ENCODE measurements at regions not wholly inside any gene's neighbourhood (a gene's known extent, or its start where the extent isn't known, plus 50 kb on each side); places are given as distances from the start of the nearest gene placed in this dataset.

DNA sequence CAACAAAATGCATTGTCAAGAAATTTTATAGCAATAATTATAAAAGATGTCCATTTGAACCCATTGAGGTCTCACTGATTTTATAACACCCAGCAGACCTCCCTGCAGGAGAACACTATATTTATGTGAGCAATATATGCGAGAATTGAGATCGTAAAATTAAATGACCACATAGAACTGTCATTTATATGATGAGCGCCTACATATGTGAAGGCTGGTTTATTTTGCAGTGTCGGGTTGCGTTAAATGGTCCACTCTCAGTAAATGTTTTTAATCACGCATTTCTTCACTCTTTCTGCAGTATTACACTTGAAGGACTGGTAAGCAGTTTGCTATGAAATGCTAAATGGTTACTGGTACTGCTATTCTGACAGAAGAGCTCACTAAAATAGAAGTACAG, 408.5 kb upstream of the AGTR1 start:
- peaks cover 1% of the 10 kb centered on the region for H3K36me3 Mint-ChIP-seq
- ATAC-seq (ENCODE audit: low read depth) (no peak), DNase-seq (no peak)
- POLR2A ChIA-PET = no interaction called here
- H3K4me3 Mint-ChIP-seq = no peak overlapping the region
- H3K27ac Mint-ChIP-seq = no peak overlapping the region
- H3K9me3 Mint-ChIP-seq = peaks cover 1% of the 10 kb centered on the region
- peaks cover 9% of the 10 kb centered on the region for H3K27me3 Mint-ChIP-seq
- H3K4me1 Mint-ChIP-seq = no peaks in the 10 kb centered on the region

GRCh38 chr3:148297013-148297412, 400.7 kb upstream of the AGTR1 start:
- H3K27me3 Mint-ChIP-seq = peaks cover 3% of the 10 kb centered on the region
- peaks cover 4% of the 10 kb centered on the region for H3K9me3 Mint-ChIP-seq
- DNase-seq (no peak), ATAC-seq (ENCODE audit: low read depth) (peak; percentile 52)
- H3K4me3 Mint-ChIP-seq = no peak overlapping the region
- H3K36me3 Mint-ChIP-seq = peaks cover 19% of the 10 kb centered on the region
- H3K27ac Mint-ChIP-seq = no peak overlapping the region
- peaks cover 11% of the 10 kb centered on the region for H3K4me1 Mint-ChIP-seq
- POLR2A ChIA-PET = no interaction called here

DNA sequence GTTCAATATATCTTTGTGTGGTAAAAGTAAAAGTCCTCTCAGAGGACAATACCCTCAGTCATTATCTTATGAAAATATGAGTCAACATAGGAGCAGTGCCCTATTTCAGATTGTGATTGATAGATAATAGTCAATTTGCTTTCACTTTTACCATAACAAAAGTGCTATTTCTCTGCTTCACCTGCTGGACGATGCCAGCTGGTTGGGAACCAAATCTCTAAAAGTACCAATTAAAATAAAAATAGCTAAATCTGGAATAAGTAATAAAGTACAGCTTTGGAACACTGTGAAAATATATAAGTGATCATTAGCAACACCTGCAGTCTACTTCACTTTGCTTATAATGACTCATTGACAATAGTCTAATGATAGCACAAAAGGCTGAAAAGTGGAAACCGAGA, 390.3 kb upstream of the AGTR1 start:
- H3K4me3 Mint-ChIP-seq = no peak overlapping the region

GRCh38 chr3:148309390-148310035, 388.2 kb upstream of the AGTR1 start:
- H3K36me3 Mint-ChIP-seq = no peaks in the 10 kb centered on the region
- no peaks in the 10 kb centered on the region for H3K27me3 Mint-ChIP-seq
- H3K27ac Mint-ChIP-seq = no peak overlapping the region
- H3K9me3 Mint-ChIP-seq = no peaks in the 10 kb centered on the region
- DNase-seq = no peak
- H3K4me1 Mint-ChIP-seq = no peaks in the 10 kb centered on the region
- POLR2A ChIA-PET = no interaction called here
- ATAC-seq (ENCODE audit: low read depth) = no peak
- no peak overlapping the region for H3K4me3 Mint-ChIP-seq

More for the DNA sequence above, 390.3 kb upstream of the AGTR1 start:
- ATAC-seq (ENCODE audit: low read depth) (no peak), DNase-seq (no peak)
- H3K9me3 Mint-ChIP-seq = no peaks in the 10 kb centered on the region
- no peaks in the 10 kb centered on the region for H3K4me1 Mint-ChIP-seq
- no peak overlapping the region for H3K27ac Mint-ChIP-seq
- no peaks in the 10 kb centered on the region for H3K36me3 Mint-ChIP-seq
- H3K27me3 Mint-ChIP-seq = no peaks in the 10 kb centered on the region
- POLR2A ChIA-PET = no interaction called here

DNA sequence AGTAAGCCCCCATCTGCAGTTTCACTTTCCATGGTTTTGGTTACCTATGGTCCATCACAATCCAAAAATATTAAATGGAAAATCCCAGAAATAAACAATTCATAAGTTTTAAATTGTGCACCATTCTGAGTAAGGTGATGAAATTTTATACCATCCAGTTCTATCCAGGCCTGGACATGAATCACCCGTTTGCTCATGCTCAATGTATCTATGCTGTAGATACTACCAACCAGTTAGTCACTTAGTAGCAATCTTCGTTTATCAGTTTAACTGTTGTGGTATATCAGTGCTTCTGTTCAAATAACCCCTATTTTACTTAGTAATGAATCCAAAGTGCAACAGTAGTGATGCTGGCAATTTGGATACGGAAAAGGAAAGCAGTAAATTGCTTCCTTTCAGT, 381.9 kb upstream of the AGTR1 start:
- ATAC-seq (ENCODE audit: low read depth) = no peak
- H3K4me3 Mint-ChIP-seq = no peak overlapping the region
- H3K27ac Mint-ChIP-seq = no peak overlapping the region
- peaks cover 1% of the 10 kb centered on the region for H3K9me3 Mint-ChIP-seq
- no peaks in the 10 kb centered on the region for H3K4me1 Mint-ChIP-seq
- POLR2A ChIA-PET = no interaction called here
- no peaks in the 10 kb centered on the region for H3K36me3 Mint-ChIP-seq
- no peak for DNase-seq
- H3K27me3 Mint-ChIP-seq = no peaks in the 10 kb centered on the region

DNA sequence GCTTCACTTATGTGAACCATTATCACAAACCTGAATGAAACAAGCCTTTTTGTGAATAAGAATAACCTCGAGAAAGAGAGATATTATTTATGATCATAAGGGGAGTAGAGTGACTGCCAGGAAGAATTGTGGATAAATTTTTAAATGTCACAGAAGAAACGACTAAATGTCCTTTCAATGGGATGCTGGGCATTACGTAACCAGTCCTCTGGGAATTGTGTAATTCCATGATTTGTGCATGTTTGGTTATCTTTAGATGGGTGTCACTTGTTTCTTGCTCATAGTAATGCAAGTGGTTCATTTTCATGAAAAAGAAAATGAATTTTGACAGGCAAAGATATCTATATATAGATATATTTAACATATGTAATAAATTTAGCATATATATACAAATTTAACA, 379.5 kb upstream of the AGTR1 start:
- no peaks in the 10 kb centered on the region for H3K4me1 Mint-ChIP-seq

DNA sequence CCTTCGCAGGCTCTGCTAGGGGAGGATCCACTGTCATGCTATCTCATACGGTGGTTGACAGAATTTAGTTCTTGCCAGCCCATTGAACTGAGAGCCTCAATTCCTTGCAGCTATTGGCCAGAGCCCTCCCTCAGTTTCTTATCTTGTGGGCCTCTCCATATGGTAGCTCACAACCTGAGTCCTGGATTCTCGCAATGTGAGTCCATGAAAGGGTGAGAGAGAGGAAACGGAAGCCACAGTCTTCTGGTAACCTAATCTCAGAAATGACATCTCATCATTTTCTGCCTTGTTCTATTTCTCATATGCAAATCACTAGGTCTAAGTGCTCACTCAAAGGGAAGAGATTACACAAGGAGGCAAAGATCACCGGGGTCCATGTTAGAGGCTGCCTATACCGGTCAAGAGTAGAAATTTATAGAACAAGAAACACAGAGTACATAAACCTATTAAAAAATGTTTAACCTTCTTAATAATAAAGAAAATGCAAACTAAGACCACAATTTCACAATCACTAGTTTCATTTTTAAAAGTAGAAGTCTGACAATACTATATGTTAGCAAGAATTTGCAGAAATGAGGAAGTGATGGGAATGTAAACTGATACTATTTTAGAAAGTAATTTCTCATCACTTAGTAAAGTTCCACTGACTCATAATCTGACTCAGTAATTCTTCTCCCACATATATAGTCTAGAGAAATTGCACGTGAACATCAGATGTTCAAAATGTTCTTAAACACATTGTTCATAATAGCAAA, 378.4 kb upstream of the AGTR1 start:
- no peaks in the 10 kb centered on the region for H3K27me3 Mint-ChIP-seq
- ATAC-seq (ENCODE audit: low read depth) (no peak), DNase-seq (no peak)
- peaks cover 1% of the 10 kb centered on the region for H3K9me3 Mint-ChIP-seq
- H3K36me3 Mint-ChIP-seq = no peaks in the 10 kb centered on the region
- no peak overlapping the region for H3K4me3 Mint-ChIP-seq
- H3K27ac Mint-ChIP-seq = no peak overlapping the region
- POLR2A ChIA-PET = no interaction called here
- H3K4me1 Mint-ChIP-seq = no peaks in the 10 kb centered on the region

More for the DNA sequence above, 379.5 kb upstream of the AGTR1 start:
- Mint-ChIP-seq H3K27me3 (no peaks in the 10 kb centered on the region), H3K4me3 (no peak overlapping the region), H3K36me3 (no peaks in the 10 kb centered on the region), H3K9me3 (peaks cover 1% of the 10 kb centered on the region), H3K27ac (no peak overlapping the region)
- POLR2A ChIA-PET = no interaction called here
- ATAC-seq (ENCODE audit: low read depth) (no peak), DNase-seq (no peak)

GRCh38 chr3:148319960-148320359, 377.7 kb upstream of the AGTR1 start:
- H3K36me3 Mint-ChIP-seq = no peaks in the 10 kb centered on the region
- H3K9me3 Mint-ChIP-seq = peaks cover 1% of the 10 kb centered on the region
- no peaks in the 10 kb centered on the region for H3K4me1 Mint-ChIP-seq
- no peaks in the 10 kb centered on the region for H3K27me3 Mint-ChIP-seq
- no peak for DNase-seq
- no peak for ATAC-seq (ENCODE audit: low read depth)
- no peak overlapping the region for H3K4me3 Mint-ChIP-seq
- no peak overlapping the region for H3K27ac Mint-ChIP-seq
- POLR2A ChIA-PET = no interaction called here

GRCh38 chr3:148329481-148330235, 368.0 kb upstream of the AGTR1 start:
- no peak overlapping the region for H3K27ac Mint-ChIP-seq
- H3K27me3 Mint-ChIP-seq = no peaks in the 10 kb centered on the region
- H3K9me3 Mint-ChIP-seq = peaks cover 8% of the 10 kb centered on the region
- no peak overlapping the region for H3K4me3 Mint-ChIP-seq
- POLR2A ChIA-PET = no interaction called here
- no peak for DNase-seq
- no peak for ATAC-seq (ENCODE audit: low read depth)
- H3K36me3 Mint-ChIP-seq = no peaks in the 10 kb centered on the region
- H3K4me1 Mint-ChIP-seq = no peaks in the 10 kb centered on the region

- no peak overlapping the region for H3K27ac Mint-ChIP-seq
- POLR2A ChIA-PET = no interaction called here
- H3K4me1 Mint-ChIP-seq = no peaks in the 10 kb centered on the region
- H3K9me3 Mint-ChIP-seq = peaks cover 8% of the 10 kb centered on the region
- no peak for ATAC-seq (ENCODE audit: low read depth)
- no peaks in the 10 kb centered on the region for H3K36me3 Mint-ChIP-seq
- no peak overlapping the region for H3K4me3 Mint-ChIP-seq
- DNase-seq = no peak
- no peaks in the 10 kb centered on the region for H3K27me3 Mint-ChIP-seq
Observed at GRCh38 chr3:148330542-148330941, 367.2 kb upstream of the AGTR1 start.

GRCh38 chr3:148331081-148331846, 366.4 kb upstream of the AGTR1 start:
- ATAC-seq (ENCODE audit: low read depth) = no peak
- peaks cover 5% of the 10 kb centered on the region for H3K9me3 Mint-ChIP-seq
- no peaks in the 10 kb centered on the region for H3K36me3 Mint-ChIP-seq
- POLR2A ChIA-PET = no interaction called here
- H3K27ac Mint-ChIP-seq = no peak overlapping the region
- H3K27me3 Mint-ChIP-seq = no peaks in the 10 kb centered on the region
- H3K4me3 Mint-ChIP-seq = no peak overlapping the region
- DNase-seq = no peak
- no peaks in the 10 kb centered on the region for H3K4me1 Mint-ChIP-seq

DNA sequence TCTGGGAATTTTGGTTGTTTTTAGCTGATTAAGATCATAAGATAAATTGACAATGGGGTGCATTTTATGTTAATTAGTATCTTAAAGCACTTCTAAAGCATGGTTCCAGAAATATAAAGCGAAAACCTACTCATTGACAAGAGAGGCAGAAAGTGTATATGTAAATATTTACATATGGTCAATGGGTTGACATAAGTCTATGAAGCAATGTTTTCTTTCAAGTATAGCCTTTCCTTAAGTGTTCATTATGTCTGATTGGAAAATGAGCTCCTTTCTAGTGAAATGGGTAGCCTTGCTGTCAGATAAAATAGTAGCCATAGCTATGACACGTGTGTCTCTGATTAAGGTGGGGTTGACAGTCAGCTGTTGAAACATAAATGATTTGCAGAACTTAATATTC, 365.2 kb upstream of the AGTR1 start:
- no peaks in the 10 kb centered on the region for H3K4me1 Mint-ChIP-seq
- peaks cover 5% of the 10 kb centered on the region for H3K9me3 Mint-ChIP-seq

GRCh38 chr3:148333091-148333490, 364.6 kb upstream of the AGTR1 start:
- Mint-ChIP-seq H3K9me3 (peaks cover 5% of the 10 kb centered on the region), H3K27me3 (no peaks in the 10 kb centered on the region), H3K36me3 (no peaks in the 10 kb centered on the region), H3K4me3 (no peak overlapping the region), H3K27ac (no peak overlapping the region), H3K4me1 (no peaks in the 10 kb centered on the region)
- DNase-seq (no peak), ATAC-seq (ENCODE audit: low read depth) (no peak)
- POLR2A ChIA-PET = no interaction called here

More for the DNA sequence above, 365.2 kb upstream of the AGTR1 start:
- DNase-seq (no peak), ATAC-seq (ENCODE audit: low read depth) (no peak)
- H3K27me3 Mint-ChIP-seq = no peaks in the 10 kb centered on the region
- no peak overlapping the region for H3K27ac Mint-ChIP-seq
- no peak overlapping the region for H3K4me3 Mint-ChIP-seq
- POLR2A ChIA-PET = no interaction called here
- no peaks in the 10 kb centered on the region for H3K36me3 Mint-ChIP-seq

Data from activated naive CD8-positive, alpha-beta T cell treated with anti-CD3 and anti-CD28 coated beads, Interleukin-2, amount 10 ng/mL, durations not matched to agents 7 days and 5 days (primary cell).